GM18526 (cell line): ENCODE measurements at regions not wholly inside any gene's neighbourhood (a gene's known extent, or its start where the extent isn't known, plus 50 kb on each side); places are given as distances from the start of the nearest gene placed in this dataset.

Source experiments
- POLR2A ChIP-seq: IDR thresholded peaks from 3 replicates; pipeline ENCODE4 v1.6.1; 2011; ENCODE audit not compliant: insufficient read length; ENCODE audit errors: extremely low read depth

- TF ChIP-seq POLR2A: no peak
These were observed 98.0 kb downstream of the VCPKMT start for GRCh38 chr14:50018201-50018932.

GRCh38 chr14:50018933-50019210 is 97.5 kb downstream of the VCPKMT start:
- no peak for TF ChIP-seq POLR2A

GRCh38 chr14:50020184-50020583 is 96.2 kb downstream of the VCPKMT start:
- no peak for TF ChIP-seq POLR2A

GRCh38 chr14:50020799-50021198 is 95.6 kb downstream of the VCPKMT start:
- no peak for TF ChIP-seq POLR2A

GRCh38 chr14:50021261-50022031 is 94.9 kb downstream of the VCPKMT start:
- no peak for TF ChIP-seq POLR2A

GRCh38 chr14:50022661-50023060 is 93.7 kb downstream of the VCPKMT start:
- no peak for TF ChIP-seq POLR2A

GRCh38 chr14:50023671-50024490 is 92.5 kb downstream of the VCPKMT start:
- TF ChIP-seq POLR2A: no peak

GRCh38 chr14:50025073-50025472 is 91.3 kb downstream of the VCPKMT start:
- TF ChIP-seq POLR2A: no peak

- no peak for TF ChIP-seq POLR2A
These were observed 90.6 kb downstream of the VCPKMT start for GRCh38 chr14:50025776-50026175.

- no peak for TF ChIP-seq POLR2A
These were observed 90.0 kb downstream of the VCPKMT start for GRCh38 chr14:50026396-50026795.

- TF ChIP-seq POLR2A: no peak
These were observed 88.6 kb downstream of the VCPKMT start for GRCh38 chr14:50027816-50028215.

- no peak for TF ChIP-seq POLR2A
These were observed 87.9 kb downstream of the VCPKMT start for GRCh38 chr14:50028458-50028857.

- no peak for TF ChIP-seq POLR2A
These were observed 86.3 kb downstream of the VCPKMT start for GRCh38 chr14:50030036-50030435.

GRCh38 chr14:50031602-50032313 is 84.6 kb downstream of the VCPKMT start:
- no peak for TF ChIP-seq POLR2A

GRCh38 chr14:50035214-50035613 is 81.2 kb downstream of the VCPKMT start:
- no peak for TF ChIP-seq POLR2A

GRCh38 chr14:50036211-50036610 is 80.2 kb downstream of the VCPKMT start:
- no peak for TF ChIP-seq POLR2A

- TF ChIP-seq POLR2A: no peak
These were observed 79.7 kb downstream of the VCPKMT start for GRCh38 chr14:50036637-50037036.
